Lung (tissue), 11 donors: ENCODE measurements at regions not wholly inside any gene's neighbourhood (a gene's known extent, or its start where the extent isn't known, plus 50 kb on each side); places are given as distances from the start of the nearest gene placed in this dataset.
A peak's percentile ranks its signal among the peaks of the same experiment; 100 is the strongest.

Experiments used
- ATAC-seq: fragments of 200-7000 bp; cut with Tn5 transposase; one replicate; pipeline ENCODE4 v1.9.1; 2020; ENCODE audit warnings: moderate number of reproducible peaks; ENCODE audit not compliant: insufficient read depth, low FRiP score
- DNase-seq, 3 donors: peaks; one replicate each; pipeline ENCODE4 v3.0.0-alpha.2; 2013 to 2017
- H3K27ac ChIP-seq, 2 donors: one replicate each; pipeline ENCODE4 v1.5.1; 2013; ENCODE audit warnings: mild to moderate bottlenecking in 2 of 2, moderate library complexity in 2 of 2, control low read depth in 1 of 2, inconsistent platforms in 1 of 2, low read depth in 1 of 2, low read length in 1 of 2
- H3K27me3 ChIP-seq, 3 donors: one replicate each; pipeline ENCODE4 v1.5.1; 2013; ENCODE audit warnings: low read length in 2 of 3; ENCODE audit not compliant: control insufficient read depth in 3 of 3, insufficient read depth in 3 of 3
- H3K36me3 ChIP-seq, 4 donors: one replicate each; pipeline ENCODE4 v1.5.1; 2013; ENCODE audit warnings: low read length in 4 of 4, mild to moderate bottlenecking in 1 of 4, moderate library complexity in 1 of 4; ENCODE audit not compliant: control insufficient read depth in 4 of 4, insufficient read depth in 4 of 4
- H3K4me1 ChIP-seq, 5 donors: one replicate each; pipeline ENCODE4 v1.5.1; 2013; ENCODE audit warnings: low read length in 5 of 5, mild to moderate bottlenecking in 2 of 5, moderate library complexity in 1 of 5; ENCODE audit not compliant: control insufficient read depth in 5 of 5, insufficient read depth in 5 of 5
- H3K4me3 ChIP-seq: one replicate; pipeline ENCODE4 v1.5.1; 2013; ENCODE audit warnings: mild to moderate bottlenecking, control low read depth, moderate library complexity
- H3K9ac ChIP-seq, 2 donors: one replicate each; pipeline ENCODE4 v1.5.1; 2013; ENCODE audit warnings: low read length in 2 of 2, control low read depth in 1 of 2; ENCODE audit not compliant: insufficient read depth in 1 of 2
- H3K9me3 ChIP-seq, 4 donors: one replicate each; pipeline ENCODE4 v1.5.1; 2013; ENCODE audit warnings: low read length in 3 of 4, mild to moderate bottlenecking in 1 of 4, moderate library complexity in 1 of 4; ENCODE audit not compliant: control insufficient read depth in 4 of 4, insufficient read depth in 3 of 4
- CTCF ChIP-seq: IDR thresholded peaks from 2 replicates; pipeline ENCODE4 v1.5.1; 2012; ENCODE audit warnings: mild to moderate bottlenecking; ENCODE audit errors: control extremely low read depth, extremely low read depth
- WGBS, 2 donors: extraction: QIAGEN DNeasy Blood & Tissue Kit; methylation state at CpG; one replicate each; pipeline ENCODE4 v1.1.7; 2013; 5-methylcytosine and 5-hydroxymethylcytosine counted together
- donor health status: control.
- donor health status: control.
- donor health status: Bipolar disorder and iron deficiency.
- donor health status: healthy.
- donor health status: DM: yes; HTN: yes; CAD: no.

- peak in 2 of 3 donors; percentile 57 to 72 for DNase-seq
- Histone ChIP-seq H3K27me3 (no peaks in the 10 kb centered on the region), H3K4me3 (no peak overlapping the region), H3K27ac (peak overlapping the region in 1 of 2 donors; percentile 64), H3K36me3 (no peaks in the 10 kb centered on the region), H3K9ac (no peak overlapping the region), H3K9me3 (no peaks in the 10 kb centered on the region), H3K4me1 (peaks cover 0 to 8% (median 0%) of the 10 kb centered on the region in 5 donors)
- no peak for TF ChIP-seq CTCF
- no peak for ATAC-seq
- WGBS, 2 donors, result 20 to 49% methylated on average over 5 of the region's 5 CpGs
Measured at GRCh38 chr4:184534511-184535391, 60.4 kb upstream of the IRF2 start.

- no peak overlapping the region for H3K4me3 ChIP-seq
- no peak for ATAC-seq
- no peaks in the 10 kb centered on the region for H3K36me3 ChIP-seq
- DNase-seq, result no peak
- TF ChIP-seq CTCF, result no peak
- peaks cover 0 to 8% (median 0%) of the 10 kb centered on the region in 5 donors for H3K4me1 ChIP-seq
- H3K9me3 ChIP-seq, result no peaks in the 10 kb centered on the region
- H3K27ac ChIP-seq, result peak overlapping the region; percentile 48 to 63
- H3K27me3 ChIP-seq, result no peaks in the 10 kb centered on the region
- H3K9ac ChIP-seq, result no peak overlapping the region
Measured at GRCh38 chr4:184533908-184534307, 59.6 kb upstream of the IRF2 start.

GRCh38 chr4:184531008-184531407 is 56.7 kb upstream of the IRF2 start:
- Histone ChIP-seq H3K27ac (no peak overlapping the region), H3K27me3 (no peaks in the 10 kb centered on the region), H3K36me3 (no peaks in the 10 kb centered on the region), H3K4me1 (peaks cover 0 to 4% (median 3%) of the 10 kb centered on the region in 5 donors), H3K4me3 (no peak overlapping the region), H3K9me3 (peaks cover 0 to 4% (median 0%) of the 10 kb centered on the region in 4 donors), H3K9ac (no peak overlapping the region)
- 76 to 77% methylated on average over 2 of the region's 2 CpGs for WGBS, 2 donors
- TF ChIP-seq CTCF, result no peak
- ATAC-seq, result no peak
- DNase-seq, result no peak

GRCh38 chr4:184529283-184529682 is 54.9 kb upstream of the IRF2 start:
- Histone ChIP-seq H3K36me3 (no peaks in the 10 kb centered on the region), H3K4me1 (peaks cover 0 to 4% (median 0%) of the 10 kb centered on the region in 5 donors), H3K9ac (no peak overlapping the region), H3K27me3 (no peaks in the 10 kb centered on the region), H3K4me3 (no peak overlapping the region), H3K27ac (no peak overlapping the region), H3K9me3 (peaks cover 0 to 4% (median 0%) of the 10 kb centered on the region in 4 donors)
- DNase-seq, result no peak
- no peak for ATAC-seq
- no peak for TF ChIP-seq CTCF
- 83 to 84% methylated on average over 5 of the region's 5 CpGs for WGBS, 2 donors
